NB4 (cell line): ENCODE measurements at regions not wholly inside any gene's neighbourhood (a gene's known extent, or its start where the extent isn't known, plus 50 kb on each side); places are given as distances from the start of the nearest gene placed in this dataset.

Experiments used
- DNase-seq: peaks from one replicate; pipeline ENCODE4 v3.0.0; 2010; ENCODE audit warnings: low read depth
- H3K4me3 ChIP-seq: one replicate; pipeline ENCODE4 v1.5.1; 2011; ENCODE audit warnings: mild to moderate bottlenecking, low read depth, low read length, moderate library complexity
- MYC ChIP-seq: IDR thresholded peaks from 2 replicates; pipeline ENCODE4 v1.6.1; 2011; ENCODE audit warnings: low read depth, low read length
- POLR2A ChIP-seq: IDR thresholded peaks from 2 replicates; pipeline ENCODE4 v1.6.1; 2011; ENCODE audit warnings: mild to moderate bottlenecking; ENCODE audit not compliant: insufficient read length; ENCODE audit errors: extremely low read depth
- TF ChIP-seq, protein P1 (sequence below): IDR thresholded peaks from one replicate; pipeline ENCODE4 v1.5.1; 2012; ENCODE audit warnings: low read depth, low read length
- TF ChIP-seq, protein P2 (sequence below): IDR thresholded peaks from 2 replicates; pipeline ENCODE4 v1.6.1; 2011; ENCODE audit warnings: low read depth, low read length

DNA sequence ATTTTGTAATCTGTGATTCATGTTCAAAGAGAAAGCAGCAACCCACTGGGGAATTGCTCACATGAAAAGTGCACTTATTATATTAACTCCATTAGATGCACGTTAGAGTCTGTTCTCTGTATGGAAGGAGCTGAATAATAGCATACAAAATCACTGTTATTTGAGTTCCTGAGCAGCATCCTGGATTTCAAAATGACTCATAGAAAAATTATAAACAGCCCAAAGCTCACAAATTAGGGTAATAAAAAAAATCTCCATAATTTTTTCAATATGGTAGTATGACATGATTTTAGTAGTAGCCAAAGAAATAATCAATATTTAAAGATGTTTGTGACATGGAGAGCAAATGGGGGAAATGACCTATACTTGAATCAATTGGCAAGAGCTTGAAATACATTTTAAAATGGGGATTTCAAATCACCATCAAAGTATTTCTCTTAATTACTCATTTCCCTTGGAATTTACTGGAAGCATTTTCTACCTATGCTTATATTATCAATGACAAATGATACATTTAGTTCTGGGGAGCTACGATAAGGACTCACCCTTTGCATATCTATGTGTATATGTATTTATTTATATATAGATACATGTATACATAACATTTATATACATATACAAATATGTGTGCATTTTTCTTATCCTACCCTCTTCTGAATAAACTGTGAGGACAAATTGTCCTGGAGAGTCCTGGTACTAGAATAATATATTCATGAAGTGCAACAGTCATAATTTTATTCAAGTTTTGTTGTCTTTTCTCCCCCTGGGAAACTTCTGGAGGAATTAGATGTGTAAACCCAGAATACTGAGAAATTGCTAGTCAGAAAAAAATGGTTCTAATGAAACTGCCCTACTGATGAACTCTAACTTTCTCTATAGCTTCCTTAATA, 116.3 kb downstream of the RPL22L1 start:
- H3K4me3 ChIP-seq: no peak overlapping the region
- no peak for DNase-seq
- TF ChIP-seq, protein P1, sequence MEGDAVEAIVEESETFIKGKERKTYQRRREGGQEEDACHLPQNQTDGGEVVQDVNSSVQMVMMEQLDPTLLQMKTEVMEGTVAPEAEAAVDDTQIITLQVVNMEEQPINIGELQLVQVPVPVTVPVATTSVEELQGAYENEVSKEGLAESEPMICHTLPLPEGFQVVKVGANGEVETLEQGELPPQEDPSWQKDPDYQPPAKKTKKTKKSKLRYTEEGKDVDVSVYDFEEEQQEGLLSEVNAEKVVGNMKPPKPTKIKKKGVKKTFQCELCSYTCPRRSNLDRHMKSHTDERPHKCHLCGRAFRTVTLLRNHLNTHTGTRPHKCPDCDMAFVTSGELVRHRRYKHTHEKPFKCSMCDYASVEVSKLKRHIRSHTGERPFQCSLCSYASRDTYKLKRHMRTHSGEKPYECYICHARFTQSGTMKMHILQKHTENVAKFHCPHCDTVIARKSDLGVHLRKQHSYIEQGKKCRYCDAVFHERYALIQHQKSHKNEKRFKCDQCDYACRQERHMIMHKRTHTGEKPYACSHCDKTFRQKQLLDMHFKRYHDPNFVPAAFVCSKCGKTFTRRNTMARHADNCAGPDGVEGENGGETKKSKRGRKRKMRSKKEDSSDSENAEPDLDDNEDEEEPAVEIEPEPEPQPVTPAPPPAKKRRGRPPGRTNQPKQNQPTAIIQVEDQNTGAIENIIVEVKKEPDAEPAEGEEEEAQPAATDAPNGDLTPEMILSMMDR: no peak
- TF ChIP-seq, protein P2, sequence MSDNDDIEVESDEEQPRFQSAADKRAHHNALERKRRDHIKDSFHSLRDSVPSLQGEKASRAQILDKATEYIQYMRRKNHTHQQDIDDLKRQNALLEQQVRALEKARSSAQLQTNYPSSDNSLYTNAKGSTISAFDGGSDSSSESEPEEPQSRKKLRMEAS: no peak
- TF ChIP-seq POLR2A: no peak
- no peak for TF ChIP-seq MYC

DNA sequence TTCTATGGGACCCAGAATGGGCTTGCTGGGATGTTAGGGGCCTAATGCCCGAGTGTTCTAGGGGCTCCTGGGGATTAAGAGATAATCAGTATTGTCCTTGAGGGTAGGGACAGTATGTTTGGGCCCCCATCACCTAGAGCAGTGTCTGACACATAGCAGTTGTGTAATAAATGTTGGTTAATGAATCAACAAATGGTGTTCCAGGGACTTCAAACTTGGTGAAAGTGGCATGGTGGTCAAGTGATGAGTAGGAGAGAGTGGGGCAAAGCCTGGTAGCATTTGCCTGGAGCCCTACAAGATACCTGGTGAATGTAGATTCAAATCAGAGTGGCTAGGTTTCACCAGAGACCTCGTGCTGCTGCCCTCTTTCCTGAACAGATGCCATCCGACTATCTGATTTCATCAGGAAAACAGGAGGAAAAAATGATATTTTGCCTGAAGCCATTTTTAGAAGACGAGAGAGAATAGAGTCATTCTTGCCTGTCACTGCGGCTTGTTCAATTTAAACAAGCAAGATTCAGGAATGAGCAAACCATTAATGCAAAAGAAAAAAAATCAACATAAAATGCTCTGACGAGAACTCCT, 117.3 kb downstream of the RPL22L1 start:
- H3K4me3 ChIP-seq: no peak overlapping the region
- TF ChIP-seq MYC (no peak), POLR2A (no peak)
- TF ChIP-seq, protein P2: no peak
- no peak for DNase-seq

DNA sequence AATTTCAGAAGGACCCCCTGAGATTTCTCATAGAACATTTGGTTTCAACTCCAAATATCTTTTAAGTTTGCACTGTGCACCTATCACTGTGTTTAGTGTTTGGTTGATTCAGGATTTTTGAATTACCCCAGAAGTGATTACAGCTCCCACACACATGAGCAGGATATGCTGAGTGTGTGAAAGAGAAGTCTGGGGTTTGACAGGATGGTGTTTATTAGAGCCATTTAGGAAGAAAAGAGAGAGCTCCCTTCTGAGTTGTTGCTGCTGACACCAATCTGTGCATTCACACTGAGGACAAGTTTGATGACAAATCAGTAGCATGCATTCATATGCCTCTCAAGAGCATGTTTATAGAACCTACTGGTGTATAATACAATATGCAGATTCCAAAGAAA, 118.1 kb downstream of the RPL22L1 start:
- no peak for TF ChIP-seq MYC
- TF ChIP-seq, protein P1: no peak
- TF ChIP-seq POLR2A: no peak
- TF ChIP-seq, protein P2: no peak
- no peak for DNase-seq
- H3K4me3 ChIP-seq: no peak overlapping the region

DNA sequence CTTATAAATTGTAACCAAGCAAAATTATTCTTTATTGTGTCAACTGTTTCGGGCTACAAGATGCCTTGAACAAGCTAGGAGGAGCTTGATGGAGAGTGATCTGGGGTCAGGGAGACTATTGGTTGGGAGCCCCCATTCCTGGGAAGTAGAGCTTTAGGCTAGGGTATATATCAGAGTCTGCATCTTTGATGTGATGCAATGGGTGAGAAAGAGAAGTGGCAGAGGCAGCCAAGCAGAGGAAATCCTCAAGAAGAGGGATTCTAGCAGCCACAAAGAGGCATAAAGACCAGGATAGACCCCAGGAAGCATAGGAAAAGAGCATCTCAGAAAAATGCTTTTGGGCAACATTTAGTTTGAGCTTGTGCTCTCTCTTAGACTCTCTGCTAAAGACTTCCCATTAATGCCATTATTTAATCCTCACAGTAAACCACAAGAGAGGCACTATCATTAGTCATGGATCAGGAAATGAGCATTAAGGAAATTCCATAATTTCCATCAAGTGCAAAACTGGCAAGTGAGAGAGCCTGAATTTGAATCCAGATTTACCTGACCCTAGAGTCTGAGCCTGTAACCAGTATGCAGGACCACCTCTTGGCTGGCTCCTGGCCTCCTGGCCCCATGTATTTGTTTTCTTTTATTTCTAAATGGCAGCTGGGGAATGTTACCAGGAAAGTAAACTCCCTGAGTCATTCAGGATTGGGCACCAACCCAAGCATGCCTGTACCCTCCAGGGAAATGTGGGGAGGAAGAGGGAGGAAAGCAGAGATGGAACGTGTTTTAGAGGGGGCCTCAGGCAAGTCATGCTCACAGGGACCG, 118.7 kb downstream of the RPL22L1 start:
- DNase-seq: no peak
- no peak overlapping the region for H3K4me3 ChIP-seq
- TF ChIP-seq POLR2A (no peak), MYC (no peak)
- TF ChIP-seq, protein P2: no peak
- TF ChIP-seq, protein P1: no peak

DNA sequence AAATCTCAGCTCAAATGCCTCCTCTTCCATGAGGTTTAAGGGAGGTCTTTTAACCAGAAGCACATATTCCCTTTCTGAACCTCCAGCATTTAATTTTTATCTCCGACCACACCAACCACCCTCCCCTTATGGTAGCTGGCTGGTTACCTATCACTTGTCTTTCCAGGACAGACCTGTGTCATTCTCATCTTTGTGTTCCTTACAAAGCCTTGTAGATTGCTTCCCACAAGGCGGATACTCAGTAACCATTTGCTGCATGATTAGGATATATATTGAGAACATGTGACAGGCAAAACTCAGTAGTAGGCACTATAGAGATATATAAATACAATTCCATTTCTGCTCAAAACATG, 119.5 kb downstream of the RPL22L1 start:
- TF ChIP-seq POLR2A: no peak
- TF ChIP-seq, protein P2: no peak
- TF ChIP-seq MYC: no peak
- TF ChIP-seq, protein P1: no peak
- DNase-seq: no peak
- no peak overlapping the region for H3K4me3 ChIP-seq
